M059J (cell line): ENCODE measurements at regions not wholly inside any gene's neighbourhood (a gene's known extent, or its start where the extent isn't known, plus 50 kb on each side); places are given as distances from the start of the nearest gene placed in this dataset.
"Not testable (repeated sequence)": the region's sequence is repeated elsewhere in the genome, so short reads cannot be mapped to it uniquely, and the experiment has no call there.

Experiments
- DNase-seq: peaks from one replicate; pipeline ENCODE4 v3.0.0-alpha.2; 2012; ENCODE audit warnings: low read depth

DNA sequence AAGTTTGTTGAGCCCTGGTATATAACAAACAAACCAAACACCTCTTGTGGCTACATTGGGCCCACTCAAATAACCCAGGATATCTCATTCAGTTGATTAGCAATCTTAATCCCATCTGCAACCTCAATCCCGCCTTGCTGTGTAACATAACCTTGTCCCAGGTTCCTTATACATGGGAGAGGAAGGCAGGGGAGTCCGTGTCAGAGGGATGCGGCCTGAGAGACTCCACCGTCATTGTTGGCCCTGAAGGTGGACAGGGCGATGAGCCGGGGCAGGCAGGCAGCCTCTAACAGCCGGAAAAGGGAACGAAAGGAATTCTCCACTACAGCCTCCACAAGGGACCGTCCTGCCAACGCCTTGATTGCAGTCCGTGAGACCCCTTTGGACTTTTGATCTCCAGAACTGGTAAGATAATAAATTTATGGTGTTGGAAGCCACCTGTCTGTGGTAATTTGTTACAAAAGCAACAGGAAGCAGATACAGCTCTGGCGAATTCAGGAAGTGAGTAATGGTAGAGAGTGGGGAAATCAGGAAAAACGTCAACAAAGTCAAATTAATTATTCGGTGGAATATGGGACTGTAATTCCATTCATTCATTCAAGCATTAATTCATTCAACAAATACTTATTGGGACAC lies 124.5 kb upstream of the SALL4 start:
- DNase-seq, result peak; percentile 52

DNA sequence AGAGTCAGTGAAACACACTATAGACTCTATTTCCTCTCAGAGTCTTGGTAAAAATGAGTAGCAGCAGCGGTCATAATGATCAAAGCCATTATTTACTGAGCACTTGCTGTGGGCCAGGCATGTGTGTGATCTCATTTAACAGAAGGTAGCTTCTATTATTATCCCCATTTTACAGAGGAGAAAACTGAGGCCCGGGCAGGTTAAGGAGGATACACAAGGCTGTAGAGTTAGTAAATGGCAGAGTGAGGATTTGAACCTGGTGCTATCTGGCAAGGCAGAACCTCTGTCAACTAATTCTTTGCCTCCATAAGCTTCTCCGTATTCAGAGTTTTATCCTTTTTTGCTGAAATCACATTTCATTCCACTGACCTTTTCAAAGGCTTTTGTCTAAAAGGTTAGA lies 122.2 kb upstream of the SALL4 start:
- DNase-seq, result no peak

GRCh38 chr20:51923633-51924032 lies 121.3 kb upstream of the SALL4 start:
- DNase-seq, result no peak

DNA sequence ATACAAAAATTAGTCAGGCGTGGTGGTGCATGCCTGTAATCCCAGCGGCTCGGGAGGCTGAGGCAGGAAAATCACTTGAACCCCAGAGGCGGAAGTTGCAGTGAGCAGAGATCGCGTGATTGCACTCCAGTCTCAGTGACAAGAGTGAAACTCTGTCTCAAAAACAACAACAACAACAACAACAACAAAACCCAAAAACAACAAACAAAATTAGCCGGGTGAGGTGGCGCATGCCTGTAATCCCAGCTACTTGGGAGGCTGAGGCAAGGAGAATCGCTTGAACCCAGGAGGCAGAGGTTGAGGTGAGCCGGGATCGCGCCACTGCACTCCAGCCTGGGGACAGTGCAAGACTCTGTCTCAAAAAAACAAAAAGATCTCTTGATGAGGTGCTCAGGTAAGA lies 120.5 kb upstream of the SALL4 start:
- not testable (repeated sequence) for DNase-seq

- no peak for DNase-seq
These were observed 116.2 kb upstream of the SALL4 start for GRCh38 chr20:51918561-51918960.

DNA sequence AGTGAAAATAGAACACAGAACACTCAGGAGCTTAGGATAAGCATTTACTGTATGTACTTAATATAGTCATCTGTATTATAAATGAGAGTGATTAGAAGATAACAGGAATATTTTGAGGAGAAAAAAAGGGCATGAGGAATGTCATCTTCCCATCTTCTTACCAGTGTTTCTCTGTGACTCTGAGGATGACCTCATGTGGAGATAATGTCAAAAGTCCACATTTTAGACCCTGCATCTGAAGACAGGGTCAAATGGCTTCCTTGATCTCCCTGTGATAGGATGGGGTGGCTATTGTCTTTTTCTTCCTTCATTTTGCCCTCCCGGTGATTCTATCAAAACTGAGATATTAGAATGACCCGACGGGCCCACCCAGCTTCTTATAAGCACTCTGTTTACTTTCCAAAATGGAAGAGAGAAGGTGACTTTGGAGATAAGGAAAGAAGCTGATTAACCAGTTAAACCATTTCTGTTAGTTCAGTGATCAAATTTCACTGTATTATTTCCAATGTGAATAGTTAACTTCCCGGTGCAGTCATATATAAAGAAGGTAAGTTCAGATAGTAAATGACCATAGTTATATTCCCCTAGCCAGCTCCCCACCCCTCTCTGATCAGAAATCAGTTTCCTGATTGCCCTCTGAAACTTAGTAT lies 115.7 kb upstream of the SALL4 start:
- no peak for DNase-seq

- DNase-seq, result no peak
These were observed 113.9 kb upstream of the SALL4 start for GRCh38 chr20:51916244-51916643.

DNA sequence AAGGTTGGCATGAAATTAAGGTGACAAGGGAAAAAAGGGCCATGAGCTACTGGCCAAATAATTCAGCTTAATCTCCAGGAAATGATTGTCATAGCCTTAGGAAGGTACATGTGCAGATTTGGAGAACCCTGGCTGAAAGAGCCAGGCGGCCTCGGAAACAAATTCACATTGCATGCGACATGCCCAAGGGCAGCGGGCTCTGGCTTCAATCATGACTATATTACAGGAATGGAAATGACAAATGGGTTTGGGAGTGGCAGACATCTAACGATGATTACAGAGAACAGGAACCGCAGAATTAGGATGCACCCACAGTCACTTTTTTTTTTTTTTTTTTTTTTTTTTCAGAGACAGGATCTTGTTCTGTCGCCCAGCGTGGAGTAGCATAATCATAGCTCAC lies 112.4 kb upstream of the SALL4 start:
- peak; percentile 44 for DNase-seq

DNA sequence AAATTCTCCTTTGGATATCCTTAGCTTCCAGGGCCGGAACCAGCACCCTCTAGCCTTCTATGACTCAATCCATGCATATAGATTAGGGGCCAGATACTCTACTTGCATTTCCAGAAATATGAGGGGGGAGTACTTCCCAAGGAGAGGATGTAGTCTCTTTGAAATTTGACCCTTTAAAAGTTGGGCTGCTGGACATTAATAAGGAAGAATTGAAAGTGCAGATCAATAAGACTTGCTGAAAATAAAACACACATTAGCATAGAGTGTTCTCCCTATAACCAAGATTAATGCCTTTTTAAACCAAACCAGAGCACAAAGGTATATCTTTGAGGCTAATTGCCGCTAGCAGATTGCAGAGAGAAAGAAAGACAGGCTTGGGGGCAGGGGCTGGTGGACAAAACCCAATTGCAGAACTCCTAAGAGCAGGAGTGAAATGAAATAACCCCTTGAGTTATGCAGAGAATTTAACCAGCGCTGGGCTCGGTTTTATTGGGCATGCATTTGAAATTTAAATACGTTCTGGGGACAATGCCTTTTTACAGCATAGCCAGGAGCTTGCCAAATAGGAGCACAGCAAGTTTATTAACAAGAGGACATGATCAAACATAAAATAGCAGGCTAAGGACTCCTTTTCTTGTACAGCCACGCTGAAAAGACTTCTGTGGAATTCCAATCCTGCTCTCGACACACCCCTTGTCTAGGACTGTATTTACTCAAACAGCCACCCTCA lies 108.2 kb upstream of the SALL4 start:
- peak; percentile 80 for DNase-seq

- no peak for DNase-seq
These were observed 104.4 kb upstream of the SALL4 start for GRCh38 chr20:51906679-51907078.

DNA sequence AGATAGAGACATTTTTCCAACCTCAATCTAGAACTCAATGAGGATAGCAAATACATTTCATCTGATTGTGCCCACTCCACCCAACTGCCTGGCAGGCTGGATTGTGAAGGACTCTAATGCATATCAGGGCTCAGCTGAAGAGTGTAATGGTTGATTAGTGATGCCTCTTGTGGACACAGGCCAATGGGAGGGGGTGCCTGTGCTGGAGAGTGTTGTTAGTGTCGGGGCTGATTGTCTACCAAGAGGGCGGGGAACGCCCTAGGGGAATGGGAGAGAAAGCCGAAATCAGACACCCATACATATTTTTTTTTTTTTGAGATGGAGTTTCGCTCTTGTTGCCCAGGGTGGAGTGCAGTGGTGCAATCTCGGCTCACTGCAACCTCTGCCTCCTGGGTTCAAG lies 103.7 kb upstream of the SALL4 start:
- DNase-seq, result no peak

DNA sequence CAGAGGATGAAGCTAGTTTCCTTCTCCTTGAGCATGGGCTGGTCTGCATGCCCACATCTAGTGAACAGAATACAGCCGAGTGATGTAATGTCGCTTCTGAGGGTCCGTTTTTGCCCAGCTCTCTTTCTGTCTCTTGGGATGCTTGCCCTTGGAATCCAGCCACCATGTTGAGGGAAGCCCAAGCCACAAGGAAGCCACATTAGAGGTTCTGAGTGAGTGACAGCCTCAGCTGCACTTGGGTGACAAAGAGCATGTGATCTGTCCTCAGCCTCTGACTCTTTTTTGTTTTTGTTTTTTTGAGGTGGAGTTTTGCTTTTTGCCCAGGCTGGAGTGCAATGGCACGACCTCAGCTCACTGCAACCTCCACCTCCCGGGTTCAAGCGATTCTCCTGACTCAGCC lies 100.6 kb upstream of the SALL4 start:
- DNase-seq, result peak; percentile 42

- DNase-seq, result no peak
These were observed 98.1 kb upstream of the SALL4 start for GRCh38 chr20:51900443-51900842.

DNA sequence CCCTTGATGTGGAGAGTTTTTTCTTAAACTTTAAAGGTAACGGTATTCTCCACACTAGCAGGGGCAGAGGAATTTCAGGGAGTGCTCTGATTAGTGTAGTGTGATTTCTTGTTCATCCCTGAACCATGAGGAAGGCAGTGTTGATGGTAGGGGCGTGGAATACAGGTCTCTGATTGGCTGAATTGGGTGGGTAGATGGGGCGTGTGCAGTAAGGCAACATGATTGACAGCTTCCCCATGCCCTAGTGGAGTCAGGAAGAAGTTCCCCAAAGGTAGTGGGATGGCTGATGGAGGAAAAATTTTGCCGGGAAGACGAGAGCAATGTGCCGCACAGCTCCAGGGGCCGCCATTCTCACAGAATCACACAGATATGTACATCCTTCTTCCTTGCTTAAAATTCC lies 97.4 kb upstream of the SALL4 start:
- DNase-seq, result no peak

GRCh38 chr20:51898788-51899187 lies 96.5 kb upstream of the SALL4 start:
- no peak for DNase-seq

GRCh38 chr20:51894619-51895018 lies 92.3 kb upstream of the SALL4 start:
- DNase-seq, result no peak

- no peak for DNase-seq
These were observed 91.9 kb upstream of the SALL4 start for GRCh38 chr20:51894201-51894600.

DNA sequence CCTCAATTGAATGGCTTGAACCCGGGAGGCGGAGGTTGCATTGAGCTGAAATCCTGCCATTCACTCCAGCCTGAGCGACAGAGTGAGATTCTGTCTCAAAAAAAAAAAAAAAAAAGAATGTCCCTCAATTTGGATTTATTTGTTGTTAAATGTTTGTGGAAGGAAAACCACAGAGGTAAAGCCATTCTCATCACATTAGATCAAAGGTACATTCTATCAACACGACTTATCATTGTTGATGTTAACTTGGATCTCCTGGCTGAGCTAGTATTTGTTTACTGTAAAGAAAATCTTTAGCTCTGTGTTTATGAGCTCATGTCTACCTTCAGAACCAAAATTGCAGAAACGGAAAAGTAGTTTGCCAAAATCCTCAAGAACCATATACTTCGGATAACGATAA lies 91.4 kb upstream of the SALL4 start:
- no peak for DNase-seq

DNA sequence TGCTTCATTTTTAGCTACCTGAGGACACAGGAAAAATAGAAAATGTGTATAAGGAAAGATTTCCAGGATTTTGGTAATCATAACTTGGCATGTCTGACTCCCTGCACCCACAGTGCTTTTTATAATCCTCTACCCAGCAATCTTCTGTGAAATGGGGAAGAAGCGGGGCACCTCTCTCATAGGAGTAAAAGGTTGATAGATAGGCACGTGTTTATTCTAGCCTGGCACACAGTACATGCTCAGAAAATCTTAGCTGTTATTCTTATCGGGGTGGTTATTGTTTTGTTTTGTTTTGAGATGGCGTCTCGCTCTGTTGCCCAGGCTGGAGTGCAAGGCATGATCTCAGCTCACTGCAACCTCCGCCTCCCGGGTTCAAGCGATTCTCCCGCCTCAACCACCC lies 87.7 kb upstream of the SALL4 start:
- no peak for DNase-seq

- no peak for DNase-seq
These were observed 87.1 kb upstream of the SALL4 start for GRCh38 chr20:51889466-51889865.

- no peak for DNase-seq
These were observed 86.0 kb upstream of the SALL4 start for GRCh38 chr20:51888291-51888690.

DNA sequence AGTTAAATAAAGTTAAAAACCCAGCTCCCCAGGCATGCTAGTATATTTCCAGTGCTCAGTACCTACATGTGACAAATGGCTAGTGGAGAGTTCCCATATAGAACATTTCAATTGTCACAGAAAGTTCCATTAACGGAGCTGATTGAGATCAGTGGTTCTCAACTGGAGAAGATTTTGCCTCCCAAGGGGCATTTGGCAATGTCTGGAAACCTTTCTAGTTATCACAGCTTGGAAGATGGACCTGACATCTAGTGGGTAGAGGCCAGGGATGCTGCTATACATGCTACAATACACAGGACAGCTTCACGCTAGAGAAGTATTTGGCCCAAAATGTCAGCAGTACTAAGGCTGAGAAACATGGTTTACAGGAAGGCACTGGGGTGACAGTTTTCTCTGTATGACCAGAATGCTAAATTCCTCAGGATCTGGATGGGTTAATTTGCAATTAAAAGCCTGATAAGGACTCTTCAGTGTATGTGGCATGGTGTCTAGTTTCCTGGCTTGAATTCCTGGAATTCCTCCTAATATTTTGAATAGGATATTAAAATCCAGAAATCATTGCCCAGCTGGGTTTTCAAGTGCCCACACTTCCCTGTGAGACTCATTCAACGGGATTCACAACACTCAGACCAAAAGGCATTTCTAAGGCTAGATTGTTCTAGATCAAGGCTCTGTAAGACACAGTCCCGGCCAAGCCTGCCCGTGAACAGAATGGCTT lies 84.7 kb upstream of the SALL4 start:
- no peak for DNase-seq

DNA sequence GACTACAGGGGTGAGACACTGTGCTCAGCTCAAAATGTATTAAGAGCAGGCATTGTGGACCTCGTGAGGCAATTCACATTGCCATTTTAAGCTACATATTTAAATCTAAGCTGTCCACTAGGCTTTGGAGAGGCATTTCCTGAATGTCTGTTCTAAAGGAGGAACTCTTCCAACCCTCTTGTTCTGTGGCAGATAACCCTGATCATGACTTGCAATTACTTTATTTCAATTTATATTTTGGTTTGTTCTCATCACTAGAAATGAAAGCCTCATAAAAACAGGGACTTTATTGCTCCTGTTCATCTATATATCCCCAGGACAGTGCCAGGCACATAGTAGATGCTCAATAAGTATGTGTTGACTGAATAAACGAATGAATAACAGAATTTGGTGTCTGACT lies 84.0 kb upstream of the SALL4 start:
- DNase-seq, result no peak
